ENCODE measurements at regions not wholly inside any gene's neighbourhood (a gene's known extent, or its start where the extent isn't known, plus 50 kb on each side); places are given as distances from the start of the nearest gene placed in this dataset.

DNA sequence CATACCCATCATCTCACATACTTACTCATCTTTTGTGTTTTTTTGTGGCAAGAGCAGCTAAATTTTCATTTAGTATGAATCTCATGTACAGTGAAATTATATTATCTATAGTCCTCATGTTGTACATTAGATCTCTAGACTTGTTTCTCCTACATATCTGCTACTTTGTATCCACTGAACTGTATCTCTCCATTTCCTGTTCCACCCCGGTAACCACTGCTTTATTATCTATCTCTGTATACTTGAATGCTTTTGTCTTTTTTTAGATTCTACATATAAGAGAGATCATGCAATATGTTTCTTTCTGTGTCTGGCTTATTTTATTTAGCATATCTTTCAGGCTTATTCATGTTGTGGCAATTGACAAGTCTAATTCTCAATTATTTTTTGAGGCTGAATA is 125.1 kb downstream of the ANKRD7 start:
- TF ChIP-seq, protein P1, sequence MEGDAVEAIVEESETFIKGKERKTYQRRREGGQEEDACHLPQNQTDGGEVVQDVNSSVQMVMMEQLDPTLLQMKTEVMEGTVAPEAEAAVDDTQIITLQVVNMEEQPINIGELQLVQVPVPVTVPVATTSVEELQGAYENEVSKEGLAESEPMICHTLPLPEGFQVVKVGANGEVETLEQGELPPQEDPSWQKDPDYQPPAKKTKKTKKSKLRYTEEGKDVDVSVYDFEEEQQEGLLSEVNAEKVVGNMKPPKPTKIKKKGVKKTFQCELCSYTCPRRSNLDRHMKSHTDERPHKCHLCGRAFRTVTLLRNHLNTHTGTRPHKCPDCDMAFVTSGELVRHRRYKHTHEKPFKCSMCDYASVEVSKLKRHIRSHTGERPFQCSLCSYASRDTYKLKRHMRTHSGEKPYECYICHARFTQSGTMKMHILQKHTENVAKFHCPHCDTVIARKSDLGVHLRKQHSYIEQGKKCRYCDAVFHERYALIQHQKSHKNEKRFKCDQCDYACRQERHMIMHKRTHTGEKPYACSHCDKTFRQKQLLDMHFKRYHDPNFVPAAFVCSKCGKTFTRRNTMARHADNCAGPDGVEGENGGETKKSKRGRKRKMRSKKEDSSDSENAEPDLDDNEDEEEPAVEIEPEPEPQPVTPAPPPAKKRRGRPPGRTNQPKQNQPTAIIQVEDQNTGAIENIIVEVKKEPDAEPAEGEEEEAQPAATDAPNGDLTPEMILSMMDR (IDR thresholded peaks at IDR 0.05 in 4 of 5, conservative IDR thresholded peaks at IDR 0.05 in 1 of 5): no peak
- no peak for TF ChIP-seq POLR2A (IDR thresholded peaks at IDR 0.05)

Data from gastrocnemius medialis (tissue), 4 donors.